Upper lobe of right lung (tissue), 1 donor: ENCODE measurements at regions not wholly inside any gene's neighbourhood (a gene's known extent, or its start where the extent isn't known, plus 50 kb on each side); places are given as distances from the start of the nearest gene placed in this dataset.

Experiments used
- ATAC-seq: fragments of 200-7000 bp; cut with Tn5 transposase; one replicate; pipeline ENCODE4 v1.9.1; 2020; ENCODE audit warnings: mild to moderate bottlenecking, moderate library complexity
- DNase-seq: peaks from one replicate; pipeline ENCODE4 v3.0.0-alpha.2; 2020
- H3K27ac ChIP-seq: fragments of 200-600 bp; one replicate; pipeline ENCODE4 v1.8.0; 2022
- H3K27me3 ChIP-seq: fragments of 200-600 bp; one replicate; pipeline ENCODE4 v1.8.0; 2022; ENCODE audit warnings: mild to moderate bottlenecking
- H3K36me3 ChIP-seq: fragments of 200-600 bp; one replicate; pipeline ENCODE4 v1.8.0; 2022
- H3K4me1 ChIP-seq: fragments of 200-600 bp; one replicate; pipeline ENCODE4 v1.8.0; 2022
- H3K4me3 ChIP-seq: fragments of 200-600 bp; one replicate; pipeline ENCODE4 v1.8.0; 2022; ENCODE audit warnings: mild to moderate bottlenecking
- H3K9me3 ChIP-seq: fragments of 200-600 bp; one replicate; pipeline ENCODE4 v1.8.0; 2022
- intact Hi-C: fragments of 100-400 bp; cut with DNase I; formaldehyde crosslinking; loops from one replicate; pipeline ENCODE4 v1.11.0; 2022
- TF ChIP-seq, protein P1 (sequence below): fragments of 200-600 bp; IDR thresholded peaks from one replicate; pipeline ENCODE4 v1.8.0; 2022; ENCODE audit warnings: antibody characterized with exemption
- donor health status: DM: no; HTN: yes; CAD: no; lungs with severe emphysema.

DNA sequence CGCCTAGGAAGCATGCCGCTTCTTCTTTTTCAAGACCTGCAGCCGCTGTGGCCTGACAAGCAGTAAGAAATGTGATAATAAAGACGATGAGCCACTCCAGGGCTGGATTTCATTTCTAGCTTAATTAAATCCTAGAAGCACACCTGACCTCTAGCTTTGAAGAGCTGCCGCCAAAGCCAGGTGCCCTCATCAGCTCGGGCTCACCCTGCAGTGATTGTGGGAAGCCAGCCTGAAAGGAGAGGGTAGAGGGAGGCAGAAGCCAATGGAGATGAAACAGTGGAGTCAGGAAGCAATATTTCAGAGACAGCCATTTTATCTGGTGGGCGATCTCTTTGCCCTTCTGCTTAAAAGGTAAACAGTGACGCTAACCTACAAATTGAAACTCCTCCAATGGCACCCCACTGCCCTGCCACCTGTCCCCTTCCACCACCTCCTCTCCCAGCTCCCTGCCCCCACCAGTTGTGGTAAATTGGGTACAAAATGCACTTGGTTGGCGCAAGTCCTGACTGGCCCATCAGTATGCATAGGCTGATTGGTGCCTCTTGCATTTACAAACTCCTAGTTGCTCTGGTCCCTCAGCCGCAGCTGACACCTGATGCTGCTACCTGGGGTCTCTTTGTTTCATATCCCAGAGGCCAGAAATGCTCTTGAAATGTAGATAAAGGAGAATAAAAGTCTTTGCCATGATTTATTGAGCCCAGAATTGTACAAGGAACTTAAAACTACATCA lies 385.3 kb downstream of the PDCD6IP start:
- DNase-seq (no peak), ATAC-seq (no peak)
- Histone ChIP-seq H3K9me3 (no peaks in the 10 kb centered on the region), H3K4me3 (no peak overlapping the region), H3K36me3 (no peaks in the 10 kb centered on the region), H3K4me1 (no peaks in the 10 kb centered on the region), H3K27me3 (no peaks in the 10 kb centered on the region), H3K27ac (no peak overlapping the region)
- TF ChIP-seq, protein P1, sequence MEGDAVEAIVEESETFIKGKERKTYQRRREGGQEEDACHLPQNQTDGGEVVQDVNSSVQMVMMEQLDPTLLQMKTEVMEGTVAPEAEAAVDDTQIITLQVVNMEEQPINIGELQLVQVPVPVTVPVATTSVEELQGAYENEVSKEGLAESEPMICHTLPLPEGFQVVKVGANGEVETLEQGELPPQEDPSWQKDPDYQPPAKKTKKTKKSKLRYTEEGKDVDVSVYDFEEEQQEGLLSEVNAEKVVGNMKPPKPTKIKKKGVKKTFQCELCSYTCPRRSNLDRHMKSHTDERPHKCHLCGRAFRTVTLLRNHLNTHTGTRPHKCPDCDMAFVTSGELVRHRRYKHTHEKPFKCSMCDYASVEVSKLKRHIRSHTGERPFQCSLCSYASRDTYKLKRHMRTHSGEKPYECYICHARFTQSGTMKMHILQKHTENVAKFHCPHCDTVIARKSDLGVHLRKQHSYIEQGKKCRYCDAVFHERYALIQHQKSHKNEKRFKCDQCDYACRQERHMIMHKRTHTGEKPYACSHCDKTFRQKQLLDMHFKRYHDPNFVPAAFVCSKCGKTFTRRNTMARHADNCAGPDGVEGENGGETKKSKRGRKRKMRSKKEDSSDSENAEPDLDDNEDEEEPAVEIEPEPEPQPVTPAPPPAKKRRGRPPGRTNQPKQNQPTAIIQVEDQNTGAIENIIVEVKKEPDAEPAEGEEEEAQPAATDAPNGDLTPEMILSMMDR = no peak
- intact Hi-C loops = no loop called here

DNA sequence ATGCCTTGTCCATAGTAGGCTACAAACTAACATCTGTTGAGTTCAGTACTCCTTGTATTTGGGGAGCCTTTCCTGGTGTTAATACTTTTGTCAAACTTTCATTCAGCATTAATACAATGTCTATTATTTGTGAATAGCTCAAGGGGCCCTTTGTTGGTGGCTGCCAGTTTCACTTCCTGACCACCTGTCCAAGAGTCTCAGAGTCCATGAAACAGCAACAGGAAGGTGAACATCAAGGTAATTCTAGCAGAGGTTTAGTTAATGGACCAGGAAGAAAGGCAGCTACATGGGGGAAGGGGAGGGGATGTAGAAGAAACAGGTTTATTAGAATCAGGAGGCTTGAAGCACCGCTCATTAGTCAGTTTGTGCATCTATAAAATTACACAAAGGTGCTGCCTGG lies 386.9 kb downstream of the PDCD6IP start:
- no peaks in the 10 kb centered on the region for H3K27me3 ChIP-seq
- DNase-seq (no peak), ATAC-seq (no peak)
- TF ChIP-seq, protein P1 = no peak
- H3K4me1 ChIP-seq = no peaks in the 10 kb centered on the region
- H3K36me3 ChIP-seq = no peaks in the 10 kb centered on the region
- H3K9me3 ChIP-seq = no peaks in the 10 kb centered on the region
- intact Hi-C loops = no loop called here
- no peak overlapping the region for H3K27ac ChIP-seq
- H3K4me3 ChIP-seq = no peak overlapping the region

DNA sequence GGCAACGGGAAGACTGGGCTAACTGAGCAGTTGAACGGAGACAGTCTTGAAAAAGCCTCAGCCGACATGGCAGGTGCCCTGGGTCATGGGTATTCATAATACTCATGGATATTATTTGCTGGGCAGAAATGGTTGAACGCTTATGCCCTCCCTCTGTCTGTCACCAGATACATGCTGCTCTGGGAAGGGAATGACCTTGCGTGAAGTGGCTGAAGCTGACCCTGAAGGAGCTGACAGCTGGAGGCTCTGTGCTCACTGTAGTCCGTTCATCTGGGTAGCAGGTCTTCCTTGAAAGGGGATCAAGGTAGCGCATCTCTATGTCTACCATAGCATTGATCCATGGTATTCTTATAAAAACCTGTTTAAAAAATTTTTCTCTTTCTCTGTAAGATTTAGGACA lies 390.7 kb downstream of the PDCD6IP start:
- intact Hi-C loops = no loop called here
- Histone ChIP-seq H3K27me3 (no peaks in the 10 kb centered on the region), H3K4me1 (no peaks in the 10 kb centered on the region)

DNA sequence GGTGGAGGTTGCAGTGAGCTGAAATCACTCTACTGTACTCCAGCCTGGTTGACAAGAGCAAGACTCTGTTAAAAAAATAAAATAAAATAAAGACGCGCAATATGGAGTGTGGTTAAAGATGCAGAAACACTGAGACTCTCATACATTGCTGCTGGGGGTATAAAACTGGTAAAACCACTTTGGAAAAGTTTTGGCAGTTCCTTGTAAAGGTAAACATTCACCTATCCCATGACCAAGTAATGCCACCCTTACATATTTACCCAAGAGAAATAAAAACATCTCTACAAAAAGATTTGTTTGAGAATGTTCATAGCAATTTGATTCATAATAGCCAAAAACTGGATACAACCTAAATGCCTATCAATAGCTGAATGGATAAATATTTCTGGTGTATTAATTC lies 398.5 kb downstream of the PDCD6IP start:
- Histone ChIP-seq H3K9me3 (no peaks in the 10 kb centered on the region), H3K36me3 (no peaks in the 10 kb centered on the region), H3K4me1 (no peaks in the 10 kb centered on the region), H3K4me3 (no peak overlapping the region), H3K27me3 (no peaks in the 10 kb centered on the region), H3K27ac (no peak overlapping the region)
- intact Hi-C loops = no loop called here
- ATAC-seq (peak; percentile 51), DNase-seq (no peak)
- TF ChIP-seq, protein P1 = no peak

More for the DNA sequence above, 390.7 kb downstream of the PDCD6IP start:
- no peaks in the 10 kb centered on the region for H3K9me3 ChIP-seq
- H3K27ac ChIP-seq = no peak overlapping the region
- DNase-seq (no peak), ATAC-seq (no peak)
- no peak overlapping the region for H3K4me3 ChIP-seq
- TF ChIP-seq, protein P1 = no peak
- H3K36me3 ChIP-seq = no peaks in the 10 kb centered on the region

DNA sequence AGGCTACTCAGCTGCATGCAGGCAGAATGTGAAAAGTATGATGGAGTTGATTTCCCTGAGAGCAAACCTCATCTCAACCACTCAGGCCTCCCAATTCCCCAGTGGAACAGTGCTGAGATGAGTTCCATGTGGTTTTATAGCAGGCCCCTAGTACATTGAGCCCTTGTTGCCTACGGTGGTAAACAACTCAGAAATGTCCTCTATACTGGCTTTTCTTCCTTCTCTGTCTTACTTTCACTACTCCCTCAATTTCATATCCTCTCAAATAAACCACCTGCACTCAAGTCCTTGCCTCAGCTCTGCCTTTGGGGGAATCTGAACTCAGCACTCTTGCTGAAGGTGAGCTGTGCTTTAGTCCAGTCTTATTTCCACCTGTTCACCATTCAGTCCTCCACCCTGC lies 399.9 kb downstream of the PDCD6IP start:
- no peak overlapping the region for H3K4me3 ChIP-seq
- no peak overlapping the region for H3K27ac ChIP-seq
- H3K9me3 ChIP-seq = no peaks in the 10 kb centered on the region
- ATAC-seq (no peak), DNase-seq (no peak)
- TF ChIP-seq, protein P1 = no peak
- H3K36me3 ChIP-seq = no peaks in the 10 kb centered on the region
- no peaks in the 10 kb centered on the region for H3K27me3 ChIP-seq
- intact Hi-C loops = no loop called here
- H3K4me1 ChIP-seq = no peaks in the 10 kb centered on the region

DNA sequence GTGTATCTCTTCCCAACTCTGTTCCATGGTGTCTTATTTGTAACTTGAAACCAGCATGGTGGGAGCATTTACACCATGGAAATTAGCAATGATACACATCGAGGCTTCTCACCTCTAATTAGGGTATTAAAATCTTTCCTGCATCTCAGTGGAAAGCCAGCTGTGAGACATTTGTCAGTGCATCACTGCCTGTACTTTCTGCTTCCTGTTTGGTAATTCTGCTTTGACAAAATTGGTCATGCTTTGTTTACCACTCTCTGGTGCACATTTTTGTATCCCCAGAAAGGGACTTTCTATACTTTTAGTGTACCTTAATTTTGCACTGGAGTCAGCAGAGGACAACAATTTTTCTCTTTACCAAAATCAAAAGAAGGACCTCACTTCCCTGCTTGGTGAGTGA lies 402.1 kb downstream of the PDCD6IP start:
- Histone ChIP-seq H3K4me1 (no peaks in the 10 kb centered on the region), H3K27ac (no peak overlapping the region), H3K9me3 (no peaks in the 10 kb centered on the region), H3K27me3 (no peaks in the 10 kb centered on the region), H3K36me3 (no peaks in the 10 kb centered on the region), H3K4me3 (no peak overlapping the region)
- intact Hi-C loops = no loop called here
- ATAC-seq (no peak), DNase-seq (no peak)
- TF ChIP-seq, protein P1 = no peak
